ENCODE measurements at regions not wholly inside any gene's neighbourhood (a gene's known extent, or its start where the extent isn't known, plus 50 kb on each side); places are given as distances from the start of the nearest gene placed in this dataset.

DNA sequence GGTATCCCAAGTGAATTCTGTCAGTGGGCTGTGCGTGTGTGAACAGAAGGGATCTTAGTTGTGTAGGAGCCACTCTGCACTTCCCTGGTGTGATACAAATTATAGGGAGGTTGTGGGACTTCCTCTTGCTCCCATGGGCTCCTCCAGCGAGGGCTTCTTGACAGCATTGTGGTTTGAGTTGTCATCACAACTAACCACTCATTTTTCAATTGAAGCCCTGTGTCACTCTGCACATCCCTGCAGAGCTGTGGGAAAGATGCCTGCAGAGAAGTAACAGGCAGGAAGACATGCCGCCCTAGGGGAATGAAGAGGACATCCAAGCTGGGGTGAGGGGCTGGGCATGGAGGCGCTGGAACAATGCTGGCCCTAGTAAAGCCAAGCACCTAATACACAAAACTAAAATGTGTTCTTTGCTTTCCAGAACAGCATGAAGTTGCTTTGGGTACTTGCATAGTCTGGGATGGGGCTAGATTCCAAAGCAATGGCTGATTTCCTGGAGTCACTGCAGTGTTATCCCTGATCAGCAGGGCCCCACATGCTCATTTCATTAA is 692.5 kb downstream of the TOX3 start:
- CTCF ChIA-PET (ENCODE audit: low intra/inter-chr PET ratio, low total read pairs) = no interaction called here
- H3K9ac ChIP-seq (ENCODE audit: insufficient read depth, low read depth, low read length) = no peak overlapping the region
- in situ Hi-C loops (cut with HindIII; ENCODE audit: extremely low pct_ligation_motif_present, low pct_unique_long_range_greater_than_20kb) = no loop called here

DNA sequence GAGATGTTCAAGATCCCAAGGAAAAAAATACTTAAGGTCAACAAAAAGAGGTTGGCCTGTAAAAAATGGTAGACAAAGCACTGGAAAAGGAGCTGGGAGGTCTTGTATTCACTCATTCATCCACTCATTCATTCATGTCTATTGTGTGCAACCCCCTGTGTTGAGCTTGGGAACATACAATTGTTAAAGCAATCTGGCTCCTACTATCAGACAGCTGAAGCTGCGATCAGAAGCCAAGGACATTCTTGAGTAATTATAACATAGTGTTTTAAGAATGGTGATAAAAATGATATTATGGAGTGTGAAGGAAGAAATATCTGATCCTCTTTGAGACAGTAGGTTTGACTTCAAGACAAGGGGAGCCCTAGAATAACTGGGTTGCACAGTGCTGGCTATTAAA is 693.4 kb downstream of the TOX3 start:
- no peak overlapping the region for H3K4me3 ChIP-seq (replicated peaks in 1 of 3; ENCODE audit: insufficient read depth in 1 of 3, low read depth in 2 of 3, low read length in 3 of 3)
- intact Hi-C loops (cut with micrococcal nuclease; ENCODE audit: unreplicated experiment) = no loop called here
- no peaks in the 10 kb centered on the region for H3K79me2 ChIP-seq (ENCODE audit: insufficient read depth, low read length)
- WGBS (ENCODE audit: low lambda C conversion rate) = 17% methylated on average over 1 of the region's 1 CpG
- H3K4me1 ChIP-seq (ENCODE audit: insufficient read depth, low read length) = no peaks in the 10 kb centered on the region
- no peaks in the 10 kb centered on the region for H4K20me1 ChIP-seq (ENCODE audit: insufficient read depth, low read length)
- ATAC-seq = no peak
- no peaks in the 10 kb centered on the region for H3K36me3 ChIP-seq (replicated peaks in 1 of 2; ENCODE audit: control insufficient read depth in 1 of 2, insufficient read depth in 2 of 2, low read length in 2 of 2)
- FAIRE-seq = no peak
- H2AFZ ChIP-seq (ENCODE audit: low read length) = no peak overlapping the region
- H3K9me3 ChIP-seq (ENCODE audit: low read length) = no peaks in the 10 kb centered on the region
- no peaks in the 10 kb centered on the region for H3K27me3 ChIP-seq (ENCODE audit: control insufficient read depth in 1 of 2, insufficient read depth in 2 of 2, low read length in 2 of 2)
- ChIA-PET CTCF (ENCODE audit: low intra/inter-chr PET ratio, low total read pairs) (no interaction called here), POLR2A (no interaction called here)
- no TSS peak for BruUV-seq (replicated peaks)
- no peak overlapping the region for H3K4me2 ChIP-seq (ENCODE audit: low read depth, low read length)
- in situ Hi-C loops (cut with HindIII; ENCODE audit: extremely low pct_ligation_motif_present, low pct_unique_long_range_greater_than_20kb) = no loop called here
- no peak overlapping the region for H3K9ac ChIP-seq (ENCODE audit: insufficient read depth, low read depth, low read length)
- H3K27ac ChIP-seq (ENCODE audit: extremely low read length, insufficient read depth, low read length) = no peak overlapping the region
- no peak for DNase-seq (ENCODE audit: low spot score)
- TF ChIP-seq ZNF782 (CRISPR knock-in tag; IDR thresholded peaks at IDR 0.05; ENCODE audit: borderline replicate concordance) = no peak
- no peak for TF ChIP-seq GABPB1 (CRISPR knock-in tag; IDR thresholded peaks at IDR 0.05)
- no peak for TF ChIP-seq BCL6 (CRISPR knock-in tag; IDR thresholded peaks at IDR 0.05)
- no peak for TF ChIP-seq ZNF615 (CRISPR knock-in tag; IDR thresholded peaks at IDR 0.05; ENCODE audit: borderline replicate concordance)
- TF ChIP-seq ZNF232 (CRISPR knock-in tag; IDR thresholded peaks at IDR 0.05; ENCODE audit: borderline replicate concordance) = no peak
- no peak for TF ChIP-seq ZNF589 (CRISPR knock-in tag; conservative IDR thresholded peaks at IDR 0.05)

More for the DNA sequence above, 692.5 kb downstream of the TOX3 start:
- TF ChIP-seq NONO (IDR thresholded peaks at IDR 0.05) = no peak
- TF ChIP-seq NONO (CRISPR knock-in tag; conservative IDR thresholded peaks at IDR 0.05) = no peak
- TF ChIP-seq ZSCAN30 (CRISPR knock-in tag; IDR thresholded peaks at IDR 0.05) = no peak
- no peak for TF ChIP-seq PPARG (CRISPR knock-in tag; conservative IDR thresholded peaks at IDR 0.05)
- no peak for TF ChIP-seq THAP11 (CRISPR knock-in tag; IDR thresholded peaks at IDR 0.05)
- TF ChIP-seq, protein P1, sequence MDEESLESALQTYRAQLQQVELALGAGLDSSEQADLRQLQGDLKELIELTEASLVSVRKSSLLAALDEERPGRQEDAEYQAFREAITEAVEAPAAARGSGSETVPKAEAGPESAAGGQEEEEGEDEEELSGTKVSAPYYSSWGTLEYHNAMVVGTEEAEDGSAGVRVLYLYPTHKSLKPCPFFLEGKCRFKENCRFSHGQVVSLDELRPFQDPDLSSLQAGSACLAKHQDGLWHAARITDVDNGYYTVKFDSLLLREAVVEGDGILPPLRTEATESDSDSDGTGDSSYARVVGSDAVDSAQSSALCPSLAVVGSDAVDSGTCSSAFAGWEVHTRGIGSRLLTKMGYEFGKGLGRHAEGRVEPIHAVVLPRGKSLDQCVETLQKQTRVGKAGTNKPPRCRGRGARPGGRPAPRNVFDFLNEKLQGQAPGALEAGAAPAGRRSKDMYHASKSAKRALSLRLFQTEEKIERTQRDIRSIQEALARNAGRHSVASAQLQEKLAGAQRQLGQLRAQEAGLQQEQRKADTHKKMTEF (CRISPR knock-in tag; IDR thresholded peaks at IDR 0.05) = no peak
- TF ChIP-seq SRSF4 (IDR thresholded peaks at IDR 0.05; ENCODE audit: low read depth, low read length, poor library complexity, severe bottlenecking) = no peak
- 22% methylated on average over 4 of the region's 4 CpGs for WGBS (ENCODE audit: low lambda C conversion rate)
- intact Hi-C loops (cut with micrococcal nuclease; ENCODE audit: unreplicated experiment) = no loop called here
- no peak for FAIRE-seq
- POLR2A ChIA-PET = no interaction called here
- no peaks in the 10 kb centered on the region for H4K20me1 ChIP-seq (ENCODE audit: insufficient read depth, low read length)
- H3K4me2 ChIP-seq (ENCODE audit: low read depth, low read length) = no peak overlapping the region
- DNase-seq (ENCODE audit: low spot score) = no peak
- H3K9me3 ChIP-seq (ENCODE audit: low read length) = no peaks in the 10 kb centered on the region
- no peaks in the 10 kb centered on the region for H3K79me2 ChIP-seq (ENCODE audit: insufficient read depth, low read length)
- BruUV-seq (replicated peaks) = no TSS peak
- H3K27me3 ChIP-seq (ENCODE audit: control insufficient read depth in 1 of 2, insufficient read depth in 2 of 2, low read length in 2 of 2) = no peaks in the 10 kb centered on the region
- no peaks in the 10 kb centered on the region for H3K4me1 ChIP-seq (ENCODE audit: insufficient read depth, low read length)
- no peak overlapping the region for H2AFZ ChIP-seq (ENCODE audit: low read length)
- no peak overlapping the region for H3K27ac ChIP-seq (ENCODE audit: extremely low read length, insufficient read depth, low read length)
- ATAC-seq = no peak
- no peak overlapping the region for H3K4me3 ChIP-seq (replicated peaks in 1 of 3; ENCODE audit: insufficient read depth in 1 of 3, low read depth in 2 of 3, low read length in 3 of 3)
- no peaks in the 10 kb centered on the region for H3K36me3 ChIP-seq (replicated peaks in 1 of 2; ENCODE audit: control insufficient read depth in 1 of 2, insufficient read depth in 2 of 2, low read length in 2 of 2)
